Stimulated activated CD8-positive, alpha-beta memory T cell treated with anti-CD3 and anti-CD28 coated beads, Interleukin-7, amount 100 ng/mL, for 48 hours (primary cell): ENCODE measurements at regions not wholly inside any gene's neighbourhood (a gene's known extent, or its start where the extent isn't known, plus 50 kb on each side); places are given as distances from the start of the nearest gene placed in this dataset.

Experiments used
- DNase-seq, 2 donors: peaks; one replicate each; pipeline ENCODE4 v3.0.0-alpha.2; 2020; ENCODE audit warnings: low read depth in 1 of 2; ENCODE audit errors: extremely low read depth in 1 of 2

DNA sequence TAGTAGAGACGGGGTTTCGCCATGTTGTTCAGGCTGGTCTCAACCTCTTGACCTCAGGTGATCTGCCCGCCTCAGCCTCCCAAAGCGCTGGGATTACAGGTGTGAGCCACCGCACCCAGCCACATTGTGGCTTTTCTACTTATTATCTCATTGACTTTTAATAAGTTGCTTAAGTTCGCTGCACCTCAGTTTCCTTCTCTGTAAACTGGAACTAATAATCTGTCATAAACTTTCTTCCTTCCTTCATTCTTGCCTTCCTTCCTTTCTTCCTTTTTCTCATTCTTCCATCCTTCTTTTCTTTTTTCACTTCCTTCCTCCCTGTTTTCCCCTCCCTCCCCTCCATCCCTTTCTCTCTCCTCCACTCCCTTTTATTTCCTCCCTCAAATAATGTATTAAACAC, 192.2 kb downstream of the MAF start:
- DNase-seq, result no peak

DNA sequence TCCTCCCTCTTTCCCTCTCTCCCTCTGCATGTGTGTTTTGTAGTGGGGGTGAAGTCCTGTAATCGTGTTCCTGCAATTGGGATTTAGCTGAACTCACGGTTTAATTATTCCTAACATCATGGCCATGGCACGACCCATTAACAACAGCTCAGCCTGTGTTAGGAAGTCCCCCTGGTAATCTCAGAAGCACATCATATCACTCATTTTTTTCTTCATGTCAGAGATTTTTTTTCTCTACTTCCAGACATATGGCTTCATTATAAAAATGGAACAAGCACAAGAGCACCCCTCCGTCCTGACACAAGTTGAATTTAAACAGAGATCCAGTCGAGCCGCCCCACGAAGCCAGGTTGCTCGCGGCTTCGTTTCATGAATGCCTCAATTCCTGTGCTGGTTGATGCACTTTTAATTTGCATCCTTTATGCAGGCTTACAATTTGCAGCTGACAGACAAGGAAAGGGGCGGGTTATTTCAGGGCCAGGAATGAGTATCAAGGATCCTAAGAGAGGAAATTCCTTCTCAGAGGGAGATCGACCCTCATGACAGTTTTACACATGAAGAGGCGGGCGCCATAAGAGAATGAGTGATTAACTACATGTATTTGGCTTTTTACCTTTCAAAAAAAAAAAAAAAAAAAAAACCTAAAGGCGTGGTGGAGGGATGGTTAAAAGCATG, 192.9 kb downstream of the MAF start:
- no peak for DNase-seq

DNA sequence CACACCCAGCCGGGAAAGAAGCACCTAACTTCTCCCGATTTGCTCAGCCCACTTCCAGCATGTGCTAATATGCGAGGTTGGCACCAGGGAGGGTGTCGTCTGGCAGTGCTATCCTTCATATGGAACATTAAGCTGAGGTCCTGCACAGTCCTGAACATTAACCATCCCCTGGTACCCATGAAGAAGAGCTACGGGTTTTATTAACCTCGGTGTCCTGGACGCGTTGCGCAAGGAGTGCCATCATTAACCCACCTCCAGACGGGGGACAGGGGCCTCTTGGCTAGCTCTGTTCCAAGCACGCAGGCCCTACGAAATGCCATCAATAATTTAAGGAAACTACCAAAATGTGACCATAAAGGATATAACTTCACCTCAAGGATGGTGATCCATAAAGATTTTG, 193.5 kb downstream of the MAF start:
- no peak for DNase-seq

DNA sequence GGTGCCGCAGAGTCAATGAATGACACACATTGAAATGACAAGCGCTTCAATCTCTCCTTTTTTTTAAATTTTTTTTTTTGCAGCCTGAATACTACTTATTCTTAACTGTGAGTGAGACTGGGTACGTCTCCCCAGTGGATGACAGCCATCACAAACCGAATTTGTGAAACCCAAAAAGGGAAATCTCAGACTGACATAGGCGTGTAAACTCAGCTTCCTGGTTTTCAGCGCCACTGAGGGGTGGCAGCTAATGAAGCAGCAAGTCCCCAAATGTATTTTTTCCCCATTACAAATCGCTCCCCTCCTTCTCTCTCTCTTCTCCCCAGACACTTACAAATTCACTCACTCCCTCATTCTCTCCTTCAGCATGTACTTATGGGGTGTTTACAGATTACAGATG, 196.0 kb downstream of the MAF start:
- DNase-seq, result no peak

DNA sequence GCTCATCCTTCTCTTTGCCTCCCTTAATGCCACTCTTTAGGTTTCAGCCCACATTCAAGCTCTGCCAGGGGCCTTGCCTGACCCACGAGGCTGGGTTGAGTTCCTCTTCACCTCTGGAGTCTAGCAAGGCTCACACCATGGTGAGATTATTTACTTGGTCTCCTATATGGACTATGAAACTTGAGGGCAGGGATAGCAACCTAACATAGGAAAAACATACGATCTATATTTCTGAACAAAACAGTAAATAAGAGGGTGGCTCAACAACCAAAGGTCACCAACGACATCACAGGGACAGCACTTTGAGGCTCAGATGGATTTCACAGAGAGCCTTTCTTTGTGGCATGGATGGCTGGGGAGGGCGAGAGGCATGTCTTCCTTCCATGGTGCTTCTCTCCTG, 197.0 kb downstream of the MAF start:
- DNase-seq, result no peak

DNA sequence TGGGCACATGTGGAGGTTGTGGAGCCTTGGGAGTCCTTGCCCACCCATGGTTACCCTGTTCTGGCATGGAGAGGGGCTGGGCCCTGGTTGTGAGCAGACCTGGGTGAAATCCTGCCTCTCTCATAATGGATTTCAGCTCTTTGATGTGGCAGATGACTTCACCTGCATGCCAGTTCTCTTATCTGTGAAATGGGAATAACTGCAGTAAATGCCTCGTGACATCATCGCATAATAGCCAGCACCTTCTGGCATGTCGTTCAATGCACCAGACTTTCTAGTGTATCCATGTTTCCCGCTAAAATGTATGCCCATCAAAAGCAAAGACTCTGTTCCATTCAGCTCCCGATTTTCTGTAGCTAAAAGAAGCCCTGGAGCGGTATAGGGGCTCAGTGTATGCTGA, 197.6 kb downstream of the MAF start:
- DNase-seq, result no peak

DNA sequence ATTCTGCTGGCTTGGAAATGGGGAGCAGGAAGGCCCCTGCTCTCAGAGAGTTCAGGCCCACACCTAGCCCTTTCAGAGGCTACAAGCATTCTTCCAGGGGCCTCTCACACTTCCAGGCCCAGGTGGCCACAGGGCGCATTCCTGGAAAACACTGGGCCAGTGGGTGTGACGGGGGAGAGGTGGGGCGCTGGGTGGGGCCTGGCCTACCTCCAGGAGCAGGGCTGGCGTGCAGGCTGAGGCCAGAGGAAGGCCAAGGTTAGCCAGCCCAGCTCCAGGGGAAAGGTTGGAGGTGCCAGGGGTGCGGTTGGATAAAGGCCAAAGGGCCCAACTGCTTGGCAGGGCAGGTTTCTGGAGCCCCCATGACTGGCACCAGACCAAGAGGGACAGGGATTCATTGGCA, 198.2 kb downstream of the MAF start:
- no peak for DNase-seq

DNA sequence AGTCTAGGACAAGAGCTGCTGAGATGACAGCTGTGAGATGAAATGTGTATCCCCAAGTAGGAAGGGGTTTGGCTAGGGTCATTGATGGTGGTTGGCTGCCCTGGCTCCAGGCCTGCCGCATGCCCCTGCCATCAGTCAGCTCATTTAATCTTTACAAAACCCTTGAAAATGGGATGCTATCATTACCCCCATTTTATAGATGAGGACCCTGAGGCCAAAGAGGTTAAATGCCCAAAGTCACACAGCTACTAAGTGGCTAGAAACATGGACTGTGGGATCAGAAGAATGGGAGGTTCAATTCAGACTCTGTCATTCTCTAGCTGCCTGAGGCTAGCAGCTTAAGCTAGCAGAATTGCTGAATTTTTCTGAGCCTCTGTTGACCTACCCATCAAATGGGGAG, 198.8 kb downstream of the MAF start:
- no peak for DNase-seq

DNA sequence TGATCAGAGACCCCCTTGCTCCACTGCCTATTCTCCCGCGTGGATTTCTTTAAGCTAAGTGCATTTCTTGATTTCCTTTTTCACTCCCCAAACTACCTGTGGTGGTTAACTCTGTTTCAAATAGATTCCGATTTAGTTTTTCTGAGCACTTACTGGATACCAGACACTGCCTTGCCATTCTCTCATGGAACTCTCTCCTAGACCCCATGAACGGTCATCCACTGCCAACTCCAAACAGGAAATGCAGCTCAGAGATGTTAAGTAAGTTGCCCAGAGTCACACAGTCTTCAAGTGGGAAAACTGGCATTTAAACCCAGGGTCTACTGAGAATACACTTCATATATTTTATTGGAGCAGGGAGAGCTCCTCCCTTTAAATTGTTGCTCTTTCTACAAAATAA, 199.4 kb downstream of the MAF start:
- no peak for DNase-seq

DNA sequence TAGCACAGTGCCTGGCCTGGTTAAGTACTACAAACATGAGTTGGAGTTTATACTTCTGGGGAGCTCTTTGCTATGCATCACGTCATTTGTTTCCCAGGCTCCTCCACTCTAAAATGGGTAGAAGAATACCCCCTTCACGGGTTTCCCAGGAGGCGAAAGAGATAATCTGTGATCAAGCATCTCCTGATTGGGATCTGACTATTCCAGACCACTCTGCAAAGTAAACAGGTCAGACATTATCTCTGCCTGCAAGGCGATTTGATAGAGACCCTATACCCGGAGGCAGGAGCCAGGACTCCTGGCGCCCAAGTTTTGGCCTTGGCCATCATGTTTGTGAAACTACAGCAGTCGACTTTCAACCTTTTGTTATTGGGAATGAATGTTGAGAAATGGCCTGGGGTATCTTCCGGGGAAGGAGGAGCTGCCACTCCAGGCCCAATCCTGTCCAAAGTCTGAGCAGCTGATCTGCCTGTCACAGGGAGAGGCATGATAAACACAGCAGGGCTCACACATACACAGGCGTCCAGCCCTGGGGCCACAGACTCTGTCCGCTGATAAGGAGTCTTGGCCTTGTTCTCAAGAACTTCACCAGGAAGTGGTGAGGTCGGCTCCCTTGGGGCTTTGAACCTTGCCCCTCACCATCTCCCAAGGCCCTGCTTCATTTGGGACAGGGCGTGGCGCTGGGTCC, 199.9 kb downstream of the MAF start:
- no peak for DNase-seq

DNA sequence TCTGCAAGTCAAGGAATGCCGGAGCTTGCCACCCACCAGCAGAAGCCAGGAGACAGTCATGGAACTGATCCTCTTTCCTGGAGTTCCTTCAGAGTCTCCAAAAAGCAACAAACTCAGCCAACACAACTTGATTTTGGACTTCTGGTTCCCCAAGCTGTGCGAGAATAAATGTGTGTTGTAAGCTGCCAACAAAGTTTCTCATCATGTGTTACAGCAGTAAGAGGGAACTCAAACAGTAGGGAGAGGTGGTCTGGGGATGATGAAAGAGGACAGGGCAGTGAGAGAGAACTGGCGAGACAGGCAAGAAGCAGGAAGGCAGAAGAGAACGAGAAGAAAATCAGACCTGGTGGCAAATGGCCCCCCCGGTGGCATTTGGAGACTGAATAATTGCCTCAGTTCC, 204.9 kb downstream of the MAF start:
- no peak for DNase-seq

DNA sequence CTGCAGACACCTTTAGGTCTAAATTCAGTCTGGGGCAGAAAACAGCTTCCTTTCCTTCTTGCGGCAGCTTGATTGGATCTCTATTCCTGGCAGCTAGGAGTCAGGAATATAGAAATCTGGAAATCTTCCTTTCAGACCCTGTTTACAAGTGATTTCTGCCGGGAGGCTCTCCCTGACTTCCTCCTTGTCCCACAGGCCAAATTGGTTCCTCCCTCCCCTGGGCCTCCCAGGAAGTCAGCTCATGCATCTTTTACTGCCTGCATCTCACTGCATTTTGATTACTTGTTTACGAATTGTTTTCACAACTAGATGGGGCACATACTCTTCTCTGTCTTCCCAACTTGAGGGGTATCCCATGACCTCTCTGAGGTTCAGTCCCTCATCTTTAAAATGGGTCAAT, 206.3 kb downstream of the MAF start:
- no peak for DNase-seq

DNA sequence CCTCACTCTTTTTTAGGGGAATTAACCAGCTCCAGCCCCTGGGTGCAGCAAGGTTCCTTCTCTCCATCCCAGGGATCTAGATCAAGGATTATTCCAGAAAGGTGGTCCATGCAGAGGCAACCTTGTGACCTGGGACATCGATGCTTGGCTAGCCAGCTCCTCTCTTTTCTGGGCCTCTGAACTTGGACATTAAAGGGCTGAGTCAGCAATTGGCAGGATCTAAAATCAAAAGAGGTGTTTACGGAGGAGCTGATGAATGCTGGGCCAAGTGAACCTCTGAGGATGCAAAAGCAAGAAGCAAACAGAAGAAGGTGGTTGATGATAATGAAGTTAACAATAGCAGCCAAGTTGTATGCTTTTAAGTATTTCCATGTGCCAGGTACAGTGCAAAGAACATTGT, 207.0 kb downstream of the MAF start:
- DNase-seq, result no peak

DNA sequence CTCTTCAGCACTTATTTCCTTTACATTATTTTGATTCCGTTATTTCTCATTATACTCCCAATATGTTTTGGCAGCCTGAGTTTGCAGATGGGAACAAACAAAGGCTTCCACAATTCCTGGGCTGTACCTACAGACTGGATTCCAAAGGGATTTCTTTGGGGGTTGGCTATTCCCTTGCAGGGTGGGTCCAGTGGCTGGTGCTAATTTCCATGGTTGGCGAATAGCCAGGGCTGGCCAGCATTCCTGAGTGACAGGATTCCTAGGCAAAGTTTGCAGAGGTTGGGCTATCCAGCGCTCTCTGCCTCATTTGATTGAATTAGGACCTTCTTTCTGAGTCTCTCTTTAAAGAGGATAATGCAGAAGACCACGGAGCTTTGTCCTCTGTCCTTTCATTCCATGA, 207.4 kb downstream of the MAF start:
- DNase-seq, result no peak

DNA sequence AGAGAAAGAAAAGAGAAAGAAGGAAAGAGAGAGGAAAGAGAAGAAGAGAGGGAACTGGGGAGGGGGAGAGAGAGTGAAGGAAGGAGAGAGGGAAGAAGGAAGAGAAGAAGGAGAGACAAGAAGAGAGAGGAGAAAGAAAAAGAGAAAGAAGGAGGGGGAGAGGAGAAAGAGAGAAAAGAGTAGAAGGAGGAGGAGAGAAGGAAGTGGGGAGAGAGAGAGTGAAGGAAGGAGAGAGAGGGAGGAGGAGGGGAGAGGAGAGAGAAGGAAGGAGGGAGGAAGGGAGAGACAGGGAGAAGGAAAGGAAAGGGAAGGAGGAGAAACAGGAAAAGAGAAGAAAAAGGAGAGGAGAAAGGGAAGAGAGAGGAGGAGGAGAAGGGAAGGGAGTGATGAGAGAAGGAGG, 208.5 kb downstream of the MAF start:
- DNase-seq, result no peak

DNA sequence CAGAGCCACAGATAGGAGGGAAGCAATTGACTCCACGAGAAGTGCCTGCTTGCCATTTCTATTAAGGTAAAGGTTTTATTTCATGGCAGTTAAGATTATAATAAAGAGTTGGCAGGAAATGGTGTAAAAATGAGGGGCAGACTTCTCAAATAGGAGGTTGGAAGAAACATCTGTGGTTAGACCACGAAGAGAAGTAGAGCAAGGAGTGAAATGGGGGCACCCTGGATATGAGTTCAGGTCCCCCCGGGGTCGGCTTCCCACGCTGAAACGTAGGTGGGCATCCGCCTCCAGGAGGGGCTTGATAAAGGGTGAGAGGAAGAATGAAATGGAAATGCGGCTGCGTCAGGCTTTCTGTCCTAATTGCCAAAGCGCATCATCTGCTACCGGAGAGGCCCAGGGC, 209.1 kb downstream of the MAF start:
- DNase-seq, result no peak

DNA sequence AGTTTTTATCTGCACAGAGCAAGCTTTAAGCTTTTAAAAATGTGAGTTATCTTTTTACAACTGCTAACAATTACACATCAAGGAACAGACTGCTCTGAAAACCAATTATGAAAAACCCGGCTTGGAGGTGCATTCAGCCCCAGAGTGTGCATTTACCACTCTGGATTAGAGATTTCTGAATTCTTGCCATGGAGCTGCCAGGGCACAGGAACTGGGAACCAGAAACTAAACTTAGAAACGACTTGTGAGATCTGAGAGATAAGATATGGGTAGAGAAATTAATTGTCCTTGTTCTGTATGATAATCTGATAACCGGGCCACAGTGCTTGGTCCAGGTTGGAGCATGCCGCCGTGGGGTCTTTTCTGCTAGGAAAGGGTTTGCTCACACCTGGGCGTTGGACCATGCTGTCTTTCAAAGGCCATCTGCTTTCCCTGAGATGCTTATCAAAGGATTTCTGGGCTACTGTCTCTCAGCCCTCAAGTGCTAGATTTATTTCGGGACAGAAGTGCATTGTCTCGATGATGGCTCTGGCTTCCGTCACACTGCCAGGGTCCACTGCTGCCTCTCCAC, 210.0 kb downstream of the MAF start:
- no peak for DNase-seq

DNA sequence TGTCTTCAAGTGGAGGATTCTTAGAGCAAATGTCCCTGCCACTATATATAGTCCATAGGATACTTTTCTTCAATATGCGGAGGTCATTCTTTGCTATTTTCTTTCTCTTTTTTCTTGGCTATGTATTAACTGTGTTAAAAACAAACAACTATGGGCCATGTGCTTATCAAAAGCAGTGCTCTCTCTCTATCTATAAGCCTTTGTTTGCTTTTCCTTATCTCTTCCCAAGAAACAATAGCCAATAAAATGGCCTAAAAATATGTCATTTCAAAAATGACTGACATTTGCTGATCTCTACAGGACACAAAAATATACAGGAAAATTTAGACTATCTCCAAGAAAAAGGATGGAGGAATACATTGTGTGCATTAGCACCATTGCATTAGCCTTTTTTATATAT, 212.1 kb downstream of the MAF start:
- DNase-seq, result no peak

DNA sequence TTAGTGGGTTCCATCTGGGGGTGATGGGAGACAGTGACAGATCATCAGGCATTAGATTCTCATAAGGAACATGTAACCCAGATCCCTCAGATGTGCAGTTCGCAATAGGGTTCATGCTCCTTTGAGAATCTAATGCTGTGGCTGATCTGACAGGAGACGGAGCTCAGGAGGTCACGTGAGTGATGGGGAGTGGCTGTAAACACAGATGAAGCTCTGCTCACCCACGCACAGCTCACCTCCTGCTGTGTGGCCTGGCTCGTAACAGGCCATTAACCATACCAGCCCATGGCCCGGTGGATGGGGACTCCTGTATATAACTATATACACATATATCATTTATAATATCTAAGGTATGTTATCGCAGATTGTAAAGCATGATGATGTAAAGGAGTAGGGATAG, 214.2 kb downstream of the MAF start:
- DNase-seq, result no peak

DNA sequence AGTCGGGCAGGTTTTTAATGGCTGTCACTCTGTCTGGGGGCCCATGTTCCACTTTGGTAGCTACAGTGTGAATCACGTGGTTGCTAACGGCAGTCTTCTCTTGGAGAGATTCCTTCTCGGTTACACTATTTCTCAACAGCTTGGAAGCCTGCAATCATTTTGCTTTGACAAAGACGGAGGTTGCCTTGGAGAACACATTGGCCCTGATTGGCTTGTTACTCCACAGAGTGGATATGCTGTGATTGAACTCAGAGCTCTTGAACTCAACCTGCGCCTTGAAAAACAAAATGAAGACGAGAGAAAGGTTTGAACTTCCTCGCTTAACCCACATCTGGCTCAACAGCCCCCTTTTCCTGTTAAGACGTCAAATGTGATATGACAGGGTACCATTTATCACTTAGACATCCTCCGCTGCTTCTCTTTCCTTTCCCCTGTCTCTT, 218.9 kb downstream of the MAF start:
- DNase-seq, result no peak

DNA sequence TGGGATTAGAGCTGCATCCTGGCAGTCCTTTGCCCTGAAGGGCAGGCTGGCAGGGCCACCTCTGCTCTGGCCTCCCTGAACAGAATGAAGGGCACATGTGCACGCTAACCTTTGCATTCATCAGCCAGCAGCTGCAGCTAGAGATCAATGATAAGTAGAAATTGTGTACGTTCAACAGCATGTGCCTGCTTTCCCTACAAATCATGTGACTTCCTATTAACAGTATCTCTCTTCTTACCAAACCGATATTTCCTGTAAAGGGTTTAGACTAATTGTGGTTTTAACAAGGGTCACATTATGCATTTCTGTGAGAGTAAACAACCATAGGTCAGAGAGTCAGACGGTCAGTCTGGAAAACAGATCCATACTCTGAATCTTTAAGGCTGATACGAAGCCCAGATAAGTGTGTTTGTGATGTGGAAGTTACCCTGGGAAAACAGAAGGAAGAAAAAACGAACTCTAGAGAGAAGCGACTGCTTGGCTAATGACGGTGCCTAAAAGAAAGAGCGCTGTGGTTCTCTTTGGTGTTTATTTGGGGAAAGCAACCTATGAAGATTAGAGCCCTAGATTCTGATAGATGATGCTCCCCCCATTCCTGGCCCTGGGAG, 219.4 kb downstream of the MAF start:
- no peak for DNase-seq

DNA sequence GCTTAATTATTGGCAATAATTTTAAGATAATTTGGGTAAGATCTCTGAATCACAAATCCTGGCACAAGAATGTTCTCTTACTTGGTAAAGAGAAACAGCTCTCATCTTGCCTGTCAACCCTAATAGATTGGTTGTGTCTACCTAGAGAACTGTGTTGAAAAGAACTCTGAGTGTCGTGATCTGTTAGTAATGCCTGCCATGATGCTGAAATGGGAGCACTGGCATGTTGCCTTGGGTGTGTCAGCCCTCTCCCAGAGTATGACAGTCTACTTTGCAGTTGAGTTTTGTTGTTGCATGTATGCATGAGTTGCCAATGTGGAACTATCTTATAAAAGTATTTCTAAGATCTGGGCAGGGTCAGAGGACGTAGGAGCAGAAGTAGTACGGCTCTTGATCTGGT, 221.4 kb downstream of the MAF start:
- no peak for DNase-seq
